ENCODE measurements at regions not wholly inside any gene's neighbourhood (a gene's known extent, or its start where the extent isn't known, plus 50 kb on each side); places are given as distances from the start of the nearest gene placed in this dataset.

- TF ChIP-seq POLR2AphosphoS5 (IDR thresholded peaks at IDR 0.05) (no peak), CTCF (IDR thresholded peaks at IDR 0.05) (no peak), POLR2A (IDR thresholded peaks at IDR 0.05; ENCODE audit: low read depth) (no peak)
These were observed 267.8 kb downstream of the UTP18 start for GRCh38 chr17:51528111-51528510.

Measured in esophagus muscularis mucosa (tissue), 3 donors.